OCI-LY7 (cell line): ENCODE measurements at regions not wholly inside any gene's neighbourhood (a gene's known extent, or its start where the extent isn't known, plus 50 kb on each side); places are given as distances from the start of the nearest gene placed in this dataset.

Source experiments
- CTCF ChIP-seq: fragments of 200-600 bp; sonication (generic); conservative IDR thresholded peaks from 2 replicates; pipeline ENCODE4 v1.5.1; 2014; ENCODE audit warnings: mild to moderate bottlenecking, antibody characterized with exemption, low read length, moderate library complexity, mixed read lengths
- EZH2phosphoT487 ChIP-seq: fragments of 200-600 bp; sonication (generic); IDR thresholded peaks from 2 replicates; pipeline ENCODE4 v1.6.1; 2018; ENCODE audit warnings: low read depth, borderline replicate concordance, mild to moderate bottlenecking, mixed run types, antibody characterized with exemption, low read length, moderate library complexity, mixed read lengths

- no peak for TF ChIP-seq CTCF
- no peak for TF ChIP-seq EZH2phosphoT487
These were observed 1106.4 kb upstream of the CITED2 start for GRCh38 chr6:140480852-140481251.
